ENCODE measurements at regions not wholly inside any gene's neighbourhood (a gene's known extent, or its start where the extent isn't known, plus 50 kb on each side); places are given as distances from the start of the nearest gene placed in this dataset.

- Histone ChIP-seq H3K4me1 (no peaks in the 10 kb centered on the region), H3K36me3 (no peaks in the 10 kb centered on the region), H3K4me3 (no peak overlapping the region), H3K27me3 (no peaks in the 10 kb centered on the region), H3K27ac (no peak overlapping the region), H3K9me3 (no peaks in the 10 kb centered on the region)
- TF ChIP-seq, protein P1, sequence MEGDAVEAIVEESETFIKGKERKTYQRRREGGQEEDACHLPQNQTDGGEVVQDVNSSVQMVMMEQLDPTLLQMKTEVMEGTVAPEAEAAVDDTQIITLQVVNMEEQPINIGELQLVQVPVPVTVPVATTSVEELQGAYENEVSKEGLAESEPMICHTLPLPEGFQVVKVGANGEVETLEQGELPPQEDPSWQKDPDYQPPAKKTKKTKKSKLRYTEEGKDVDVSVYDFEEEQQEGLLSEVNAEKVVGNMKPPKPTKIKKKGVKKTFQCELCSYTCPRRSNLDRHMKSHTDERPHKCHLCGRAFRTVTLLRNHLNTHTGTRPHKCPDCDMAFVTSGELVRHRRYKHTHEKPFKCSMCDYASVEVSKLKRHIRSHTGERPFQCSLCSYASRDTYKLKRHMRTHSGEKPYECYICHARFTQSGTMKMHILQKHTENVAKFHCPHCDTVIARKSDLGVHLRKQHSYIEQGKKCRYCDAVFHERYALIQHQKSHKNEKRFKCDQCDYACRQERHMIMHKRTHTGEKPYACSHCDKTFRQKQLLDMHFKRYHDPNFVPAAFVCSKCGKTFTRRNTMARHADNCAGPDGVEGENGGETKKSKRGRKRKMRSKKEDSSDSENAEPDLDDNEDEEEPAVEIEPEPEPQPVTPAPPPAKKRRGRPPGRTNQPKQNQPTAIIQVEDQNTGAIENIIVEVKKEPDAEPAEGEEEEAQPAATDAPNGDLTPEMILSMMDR (IDR thresholded peaks at IDR 0.05): no peak
- no peak for TF ChIP-seq POLR2A (IDR thresholded peaks at IDR 0.05)
- intact Hi-C loops (cut with DNase I): no loop called here
- DNase-seq: no peak
- ATAC-seq: peak in 2 of 4 donors; percentile 28 to 31
- WGBS (ENCODE audit: insufficient coverage, low coverage, low lambda C conversion rate, missing lambda C conversion rate): 53% methylated on average over 3 of the region's 3 CpGs
Observed at GRCh38 chr2:212901604-212902275, 249.7 kb downstream of the IKZF2 start.

DNA sequence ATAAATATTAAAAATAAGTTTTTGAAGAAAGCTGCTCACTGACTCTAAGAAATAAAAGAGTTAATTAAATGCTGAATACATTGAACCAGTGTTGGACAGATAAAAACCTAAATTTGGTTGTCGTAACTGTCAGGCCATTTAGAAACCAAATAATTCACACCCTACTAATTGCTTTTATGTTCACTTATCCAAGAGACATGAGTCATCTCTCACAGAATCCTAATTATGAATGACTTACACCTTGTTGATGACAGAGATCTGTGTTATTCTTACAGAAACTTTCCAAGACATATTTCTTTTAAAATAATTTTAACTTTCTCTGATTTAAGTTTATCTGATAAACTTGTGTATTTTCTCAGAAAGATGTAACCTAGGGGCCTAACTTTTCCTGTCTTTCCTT is 250.7 kb downstream of the IKZF2 start:
- H3K4me1 ChIP-seq: no peaks in the 10 kb centered on the region
- no peaks in the 10 kb centered on the region for H3K36me3 ChIP-seq
- 77% methylated on average over 1 of the region's 1 CpG for WGBS (ENCODE audit: insufficient coverage, low coverage, low lambda C conversion rate, missing lambda C conversion rate)
- H3K9me3 ChIP-seq: no peaks in the 10 kb centered on the region
- H3K27me3 ChIP-seq: no peaks in the 10 kb centered on the region
- H3K27ac ChIP-seq: no peak overlapping the region
- no peak overlapping the region for H3K4me3 ChIP-seq
- DNase-seq (no peak), ATAC-seq (no peak)
- intact Hi-C loops (cut with DNase I): no loop called here
- no peak for TF ChIP-seq POLR2A (IDR thresholded peaks at IDR 0.05)
- TF ChIP-seq, protein P1 (IDR thresholded peaks at IDR 0.05): no peak

- 76% methylated on average over 3 of the region's 3 CpGs for WGBS (ENCODE audit: insufficient coverage, low coverage, low lambda C conversion rate, missing lambda C conversion rate)
- Histone ChIP-seq H3K27me3 (no peaks in the 10 kb centered on the region), H3K36me3 (no peaks in the 10 kb centered on the region), H3K9me3 (no peaks in the 10 kb centered on the region), H3K4me1 (no peaks in the 10 kb centered on the region), H3K4me3 (no peak overlapping the region), H3K27ac (no peak overlapping the region)
- ATAC-seq (no peak), DNase-seq (no peak)
- TF ChIP-seq, protein P1 (IDR thresholded peaks at IDR 0.05): no peak
- TF ChIP-seq POLR2A (IDR thresholded peaks at IDR 0.05): no peak
- intact Hi-C loops (cut with DNase I): no loop called here
Observed at GRCh38 chr2:212898011-212898410, 253.4 kb downstream of the IKZF2 start.

GRCh38 chr2:212897296-212897695 is 254.1 kb downstream of the IKZF2 start:
- Histone ChIP-seq H3K27ac (no peak overlapping the region), H3K27me3 (no peaks in the 10 kb centered on the region), H3K9me3 (no peaks in the 10 kb centered on the region), H3K4me1 (no peaks in the 10 kb centered on the region), H3K36me3 (no peaks in the 10 kb centered on the region), H3K4me3 (no peak overlapping the region)
- 50% methylated on average over 1 of the region's 1 CpG for WGBS (ENCODE audit: insufficient coverage, low coverage, low lambda C conversion rate, missing lambda C conversion rate)
- intact Hi-C loops (cut with DNase I): no loop called here
- DNase-seq (no peak), ATAC-seq (no peak)
- TF ChIP-seq POLR2A (IDR thresholded peaks at IDR 0.05): no peak
- TF ChIP-seq, protein P1 (IDR thresholded peaks at IDR 0.05): no peak
